ENCODE measurements at regions not wholly inside any gene's neighbourhood (a gene's known extent, or its start where the extent isn't known, plus 50 kb on each side); places are given as distances from the start of the nearest gene placed in this dataset.

GRCh38 chr14:65200454-65200853 is 98.1 kb upstream of the MAX start:
- TF ChIP-seq EZH2phosphoT487 (IDR thresholded peaks at IDR 0.05; ENCODE audit: insufficient read depth, low read depth) (no peak), EZH2 (IDR thresholded peaks at IDR 0.05; ENCODE audit: insufficient read depth, poor library complexity, severe bottlenecking) (no peak)
